ENCODE measurements at regions not wholly inside any gene's neighbourhood (a gene's known extent, or its start where the extent isn't known, plus 50 kb on each side); places are given as distances from the start of the nearest gene placed in this dataset.

- TF ChIP-seq POLR2AphosphoS5 (IDR thresholded peaks at IDR 0.05) (no peak), CTCF (IDR thresholded peaks at IDR 0.05) (no peak), POLR2A (IDR thresholded peaks at IDR 0.05; ENCODE audit: low read depth) (no peak)
Observed at GRCh38 chr20:48170625-48171024, 385.3 kb upstream of the SULF2 start.
